IgD-negative memory B cell (primary cell): ENCODE measurements at regions not wholly inside any gene's neighbourhood (a gene's known extent, or its start where the extent isn't known, plus 50 kb on each side); places are given as distances from the start of the nearest gene placed in this dataset.

ENCODE experiments used
- H3K27ac Mint-ChIP-seq, 3 donors: one replicate each; pipeline ENCODE4 v1.8.0; 2020 to 2022; ENCODE audit warnings: mild to moderate bottlenecking in 3 of 3, mixed read lengths in 3 of 3, moderate library complexity in 1 of 3
- H3K27me3 Mint-ChIP-seq: one replicate; pipeline ENCODE4 v1.8.0; 2021; ENCODE audit warnings: mixed read lengths
- H3K36me3 Mint-ChIP-seq: one replicate; pipeline ENCODE4 v1.8.0; 2020; ENCODE audit warnings: mild to moderate bottlenecking, mixed read lengths
- H3K4me1 Mint-ChIP-seq, 3 donors: one replicate each; pipeline ENCODE4 v1.8.0; 2020 to 2022; ENCODE audit warnings: mixed read lengths in 3 of 3, mild to moderate bottlenecking in 1 of 3
- H3K4me3 Mint-ChIP-seq, 4 donors: one replicate each; pipeline ENCODE4 v1.8.0; 2020 to 2022; ENCODE audit warnings: mild to moderate bottlenecking in 4 of 4, mixed read lengths in 4 of 4, moderate library complexity in 3 of 4
- H3K9me3 Mint-ChIP-seq, 3 donors: one replicate each; pipeline ENCODE4 v1.8.0; 2020 to 2021; ENCODE audit warnings: mixed read lengths in 3 of 3, mild to moderate bottlenecking in 1 of 3

- Mint-ChIP-seq H3K9me3 (no peaks in the 10 kb centered on the region), H3K27me3 (peaks cover 6% of the 10 kb centered on the region), H3K27ac (no peak overlapping the region), H3K36me3 (peaks cover 3% of the 10 kb centered on the region), H3K4me3 (no peak overlapping the region), H3K4me1 (no peaks in the 10 kb centered on the region)
Observed at GRCh38 chrX:139222511-139223200, 307.9 kb upstream of the F9 start.

GRCh38 chrX:139213241-139213709 is 317.3 kb upstream of the F9 start:
- no peaks in the 10 kb centered on the region for H3K9me3 Mint-ChIP-seq
- no peaks in the 10 kb centered on the region for H3K36me3 Mint-ChIP-seq
- H3K27me3 Mint-ChIP-seq, result peaks cover 3% of the 10 kb centered on the region
- H3K4me1 Mint-ChIP-seq, result peaks cover 0 to 2% (median 0%) of the 10 kb centered on the region in 3 donors
- H3K27ac Mint-ChIP-seq, result no peak overlapping the region
- no peak overlapping the region for H3K4me3 Mint-ChIP-seq

DNA sequence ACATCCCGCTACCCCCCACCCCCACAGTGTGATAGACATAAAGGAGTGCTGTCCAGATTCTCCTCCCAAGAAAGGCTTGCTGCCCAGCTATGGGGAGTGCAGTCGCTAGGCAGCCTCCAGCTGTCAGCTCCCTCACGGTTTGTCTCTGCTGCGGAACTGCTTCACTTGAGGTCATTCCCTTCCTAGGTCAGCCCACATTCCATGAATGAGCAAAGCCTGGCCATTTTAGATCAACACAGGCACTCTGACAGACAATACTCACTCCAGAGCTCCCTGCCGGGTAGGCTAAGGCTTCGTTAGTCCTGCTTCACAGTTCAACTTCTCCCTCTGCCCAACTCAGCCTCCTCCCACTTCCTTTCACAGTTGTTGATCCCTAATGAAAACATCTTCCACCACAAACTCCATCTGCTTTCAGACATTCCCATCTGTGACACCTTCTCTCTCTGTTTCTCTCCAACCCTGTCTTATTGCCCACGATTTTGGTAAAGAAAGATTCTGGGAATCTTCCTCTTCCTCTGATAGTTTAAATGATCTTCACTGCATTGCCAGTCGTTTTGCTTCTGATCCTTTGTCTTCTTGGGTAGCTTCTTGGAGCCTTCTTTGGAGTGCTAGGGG is 318.9 kb upstream of the F9 start:
- H3K4me3 Mint-ChIP-seq, result no peak overlapping the region

GRCh38 chrX:139209342-139209741 is 321.2 kb upstream of the F9 start:
- Mint-ChIP-seq H3K4me1 (peaks cover 0 to 4% (median 2%) of the 10 kb centered on the region in 3 donors), H3K27ac (no peak overlapping the region), H3K4me3 (no peak overlapping the region), H3K9me3 (no peaks in the 10 kb centered on the region), H3K36me3 (no peaks in the 10 kb centered on the region), H3K27me3 (peaks cover 11% of the 10 kb centered on the region)

More for the DNA sequence above, 318.9 kb upstream of the F9 start:
- H3K27ac Mint-ChIP-seq, result no peak overlapping the region
- H3K9me3 Mint-ChIP-seq, result no peaks in the 10 kb centered on the region
- peaks cover 3% of the 10 kb centered on the region for H3K27me3 Mint-ChIP-seq
- H3K36me3 Mint-ChIP-seq, result no peaks in the 10 kb centered on the region
- peaks cover 0 to 2% (median 0%) of the 10 kb centered on the region in 3 donors for H3K4me1 Mint-ChIP-seq

- peaks cover 0 to 4% (median 2%) of the 10 kb centered on the region in 3 donors for H3K4me1 Mint-ChIP-seq
- H3K27ac Mint-ChIP-seq, result no peak overlapping the region
- no peaks in the 10 kb centered on the region for H3K9me3 Mint-ChIP-seq
- peaks cover 14% of the 10 kb centered on the region for H3K27me3 Mint-ChIP-seq
- peak overlapping the region in 1 of 4 donors; percentile 23 for H3K4me3 Mint-ChIP-seq
- no peaks in the 10 kb centered on the region for H3K36me3 Mint-ChIP-seq
Observed at GRCh38 chrX:139207655-139208054, 322.9 kb upstream of the F9 start.

- Mint-ChIP-seq H3K27me3 (peaks cover 16% of the 10 kb centered on the region), H3K4me3 (no peak overlapping the region), H3K4me1 (peaks cover 0 to 6% (median 2%) of the 10 kb centered on the region in 3 donors), H3K27ac (no peak overlapping the region), H3K9me3 (peaks cover 0 to 1% (median 0%) of the 10 kb centered on the region in 3 donors), H3K36me3 (no peaks in the 10 kb centered on the region)
Observed at GRCh38 chrX:139206914-139207313, 323.6 kb upstream of the F9 start.

GRCh38 chrX:139204898-139205667 is 325.5 kb upstream of the F9 start:
- Mint-ChIP-seq H3K27me3 (peaks cover 14% of the 10 kb centered on the region), H3K36me3 (no peaks in the 10 kb centered on the region), H3K9me3 (peaks cover 0 to 1% (median 0%) of the 10 kb centered on the region in 3 donors), H3K27ac (no peak overlapping the region), H3K4me1 (peaks cover 0 to 4% (median 2%) of the 10 kb centered on the region in 3 donors), H3K4me3 (peak overlapping the region in 3 of 4 donors; percentile 67 to 87 (median 83))

DNA sequence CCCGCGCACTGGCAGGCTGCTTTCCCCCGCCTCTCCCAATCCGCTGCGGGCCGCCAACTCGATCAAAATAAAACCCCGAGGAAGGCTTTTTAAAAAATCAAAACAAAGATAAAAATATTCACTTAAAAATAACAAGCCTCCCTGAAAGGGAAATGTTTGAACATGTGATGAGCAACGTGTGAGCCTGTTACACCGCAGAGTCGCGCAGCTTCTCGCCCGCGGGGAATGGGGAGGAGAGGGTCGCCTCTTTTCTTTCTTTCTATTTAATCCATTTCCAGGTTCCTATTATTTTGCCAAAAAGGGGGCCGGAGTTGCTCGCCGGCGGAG is 326.0 kb upstream of the F9 start:
- peaks cover 0 to 1% (median 0%) of the 10 kb centered on the region in 3 donors for H3K9me3 Mint-ChIP-seq
- no peak overlapping the region for H3K27ac Mint-ChIP-seq
- H3K36me3 Mint-ChIP-seq, result no peaks in the 10 kb centered on the region
- peaks cover 0 to 4% (median 2%) of the 10 kb centered on the region in 3 donors for H3K4me1 Mint-ChIP-seq
- peaks cover 17% of the 10 kb centered on the region for H3K27me3 Mint-ChIP-seq
- peak overlapping the region in 3 of 4 donors; percentile 67 to 87 (median 83) for H3K4me3 Mint-ChIP-seq

- H3K27ac Mint-ChIP-seq, result no peak overlapping the region
- peaks cover 0 to 1% (median 0%) of the 10 kb centered on the region in 3 donors for H3K9me3 Mint-ChIP-seq
- H3K4me1 Mint-ChIP-seq, result peaks cover 0 to 4% (median 2%) of the 10 kb centered on the region in 3 donors
- H3K36me3 Mint-ChIP-seq, result no peaks in the 10 kb centered on the region
- peak overlapping the region in 3 of 4 donors; percentile 26 to 87 (median 66) for H3K4me3 Mint-ChIP-seq
- peaks cover 19% of the 10 kb centered on the region for H3K27me3 Mint-ChIP-seq
Observed at GRCh38 chrX:139203651-139204570, 326.6 kb upstream of the F9 start.

- Mint-ChIP-seq H3K9me3 (peaks cover 0 to 1% (median 0%) of the 10 kb centered on the region in 3 donors), H3K4me1 (peaks cover 0 to 4% (median 2%) of the 10 kb centered on the region in 3 donors), H3K27ac (no peak overlapping the region), H3K27me3 (peaks cover 19% of the 10 kb centered on the region), H3K36me3 (no peaks in the 10 kb centered on the region), H3K4me3 (peak overlapping the region in 1 of 4 donors; percentile 79)
Observed at GRCh38 chrX:139202742-139203420, 327.7 kb upstream of the F9 start.

- no peak overlapping the region for H3K27ac Mint-ChIP-seq
- H3K36me3 Mint-ChIP-seq, result no peaks in the 10 kb centered on the region
- H3K4me1 Mint-ChIP-seq, result peaks cover 0 to 4% (median 2%) of the 10 kb centered on the region in 3 donors
- H3K9me3 Mint-ChIP-seq, result peaks cover 0 to 3% (median 0%) of the 10 kb centered on the region in 3 donors
- H3K4me3 Mint-ChIP-seq, result no peak overlapping the region
- peaks cover 24% of the 10 kb centered on the region for H3K27me3 Mint-ChIP-seq
Observed at GRCh38 chrX:139201924-139202323, 328.6 kb upstream of the F9 start.

- H3K9me3 Mint-ChIP-seq, result peaks cover 0 to 3% (median 3%) of the 10 kb centered on the region in 3 donors
- peaks cover 0 to 4% (median 2%) of the 10 kb centered on the region in 3 donors for H3K4me1 Mint-ChIP-seq
- no peak overlapping the region for H3K27ac Mint-ChIP-seq
- no peaks in the 10 kb centered on the region for H3K36me3 Mint-ChIP-seq
- H3K4me3 Mint-ChIP-seq, result no peak overlapping the region
- H3K27me3 Mint-ChIP-seq, result peaks cover 27% of the 10 kb centered on the region
Observed at GRCh38 chrX:139200793-139201192, 329.7 kb upstream of the F9 start.

GRCh38 chrX:139200346-139200745 is 330.2 kb upstream of the F9 start:
- H3K27me3 Mint-ChIP-seq, result peaks cover 28% of the 10 kb centered on the region
- no peaks in the 10 kb centered on the region for H3K36me3 Mint-ChIP-seq
- H3K4me3 Mint-ChIP-seq, result no peak overlapping the region
- no peak overlapping the region for H3K27ac Mint-ChIP-seq
- H3K4me1 Mint-ChIP-seq, result peaks cover 0 to 2% (median 0%) of the 10 kb centered on the region in 3 donors
- peaks cover 0 to 3% (median 3%) of the 10 kb centered on the region in 3 donors for H3K9me3 Mint-ChIP-seq

DNA sequence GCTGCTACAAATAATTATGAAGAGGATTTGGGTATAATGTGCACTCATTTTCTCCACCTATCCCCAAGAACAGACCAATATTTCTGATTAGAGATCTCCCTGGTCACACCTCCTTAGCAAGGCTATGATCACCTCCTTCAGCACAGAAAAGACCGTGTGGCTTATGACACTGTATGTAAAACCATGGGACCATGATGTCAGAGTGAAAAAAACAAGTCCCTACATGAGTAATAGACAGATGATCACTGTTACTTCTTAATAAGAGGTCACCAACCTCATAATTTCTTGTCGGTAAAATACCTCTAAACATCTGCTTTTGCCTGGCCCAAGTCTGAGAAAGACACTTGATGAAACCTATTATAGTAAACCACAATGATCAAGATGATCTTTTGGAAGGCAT is 330.6 kb upstream of the F9 start:
- H3K4me1 Mint-ChIP-seq, result peaks cover 0 to 2% (median 0%) of the 10 kb centered on the region in 3 donors
- no peak overlapping the region for H3K27ac Mint-ChIP-seq
- peaks cover 31% of the 10 kb centered on the region for H3K27me3 Mint-ChIP-seq
- peaks cover 0 to 3% (median 3%) of the 10 kb centered on the region in 3 donors for H3K9me3 Mint-ChIP-seq
- H3K4me3 Mint-ChIP-seq, result no peak overlapping the region
- no peaks in the 10 kb centered on the region for H3K36me3 Mint-ChIP-seq
